CD4-positive, alpha-beta T cell treated with Interleukin-12 subunit alpha and Interleukin-12 subunit beta, for 1 hour (primary cell): ENCODE measurements at regions not wholly inside any gene's neighbourhood (a gene's known extent, or its start where the extent isn't known, plus 50 kb on each side); places are given as distances from the start of the nearest gene placed in this dataset.

Source experiments
- DNase-seq: peaks from one replicate; pipeline ENCODE4 v3.0.0-alpha.2; 2020

- DNase-seq, result no peak
These were observed 87.8 kb downstream of the PMP22 start for GRCh38 chr17:15177343-15177742.

GRCh38 chr17:15175356-15175755 lies 89.8 kb downstream of the PMP22 start:
- no peak for DNase-seq

- peak; percentile 2 for DNase-seq
These were observed 93.7 kb downstream of the PMP22 start for GRCh38 chr17:15171167-15172047.

- DNase-seq, result no peak
These were observed 95.5 kb downstream of the PMP22 start for GRCh38 chr17:15169676-15170075.

- DNase-seq, result no peak
These were observed 96.7 kb downstream of the PMP22 start for GRCh38 chr17:15168379-15168778.

- DNase-seq, result no peak
These were observed 103.7 kb downstream of the PMP22 start for GRCh38 chr17:15161395-15161794.

- no peak for DNase-seq
These were observed 108.1 kb downstream of the PMP22 start for GRCh38 chr17:15157051-15157450.

GRCh38 chr17:15154618-15155017 lies 110.5 kb downstream of the PMP22 start:
- DNase-seq, result no peak

GRCh38 chr17:15145621-15146020 lies 119.5 kb downstream of the PMP22 start:
- no peak for DNase-seq

- DNase-seq, result no peak
These were observed 121.6 kb downstream of the PMP22 start for GRCh38 chr17:15143524-15143923.

GRCh38 chr17:15134363-15134762 lies 130.8 kb downstream of the PMP22 start:
- no peak for DNase-seq

- DNase-seq, result no peak
These were observed 131.3 kb downstream of the PMP22 start for GRCh38 chr17:15133826-15134225.

GRCh38 chr17:15133143-15133542 lies 132.0 kb downstream of the PMP22 start:
- DNase-seq, result no peak

GRCh38 chr17:15130426-15130825 lies 134.7 kb downstream of the PMP22 start:
- no peak for DNase-seq

- no peak for DNase-seq
These were observed 135.1 kb downstream of the PMP22 start for GRCh38 chr17:15129986-15130385.

- DNase-seq, result no peak
These were observed 140.4 kb downstream of the PMP22 start for GRCh38 chr17:15124746-15125145.

GRCh38 chr17:15124264-15124595 lies 140.9 kb downstream of the PMP22 start:
- no peak for DNase-seq

GRCh38 chr17:15123593-15124263 lies 141.4 kb downstream of the PMP22 start:
- no peak for DNase-seq

- DNase-seq, result no peak
These were observed 142.3 kb downstream of the PMP22 start for GRCh38 chr17:15122857-15123256.

GRCh38 chr17:15121426-15121825 lies 143.7 kb downstream of the PMP22 start:
- no peak for DNase-seq

GRCh38 chr17:15119968-15120367 lies 145.2 kb downstream of the PMP22 start:
- no peak for DNase-seq

GRCh38 chr17:15117239-15117638 lies 147.9 kb downstream of the PMP22 start:
- DNase-seq, result no peak

GRCh38 chr17:15112846-15113617 lies 152.1 kb downstream of the PMP22 start:
- DNase-seq, result no peak

GRCh38 chr17:15109608-15110007 lies 155.5 kb downstream of the PMP22 start:
- DNase-seq, result no peak
